Tibial nerve (tissue), 4 donors: ENCODE measurements at regions not wholly inside any gene's neighbourhood (a gene's known extent, or its start where the extent isn't known, plus 50 kb on each side); places are given as distances from the start of the nearest gene placed in this dataset.

Experiments used
- CTCF ChIP-seq, 5 experiments: fragments of 200-600 bp in 3 of 5; fragments of 450-650 bp in 2 of 5; sonication (generic) in 3 of 5; IDR thresholded peaks; one replicate each; pipeline ENCODE4 v1.5.1; 2016 to 2019; ENCODE audit warnings: antibody characterized with exemption in 5 of 5, mild to moderate bottlenecking in 3 of 5, moderate library complexity in 2 of 5
- EP300 ChIP-seq, 2 donors: sonication (generic); formaldehyde crosslinking; IDR thresholded peaks; one replicate each; pipeline ENCODE4 v1.6.1; 2017; ENCODE audit warnings: antibody characterized with exemption in 2 of 2, mild to moderate bottlenecking in 1 of 2
- POLR2A ChIP-seq, 2 donors: fragments of 450-650 bp; IDR thresholded peaks; one replicate each; pipeline ENCODE4 v1.6.1; 2017; ENCODE audit warnings: antibody characterized with exemption in 2 of 2, mild to moderate bottlenecking in 2 of 2, moderate library complexity in 2 of 2

- TF ChIP-seq EP300 (IDR thresholded peaks at IDR 0.05) (no peak), CTCF (IDR thresholded peaks at IDR 0.05) (no peak), POLR2A (IDR thresholded peaks at IDR 0.05) (no peak)
Observed at GRCh38 chr1:230588323-230588746, 53.9 kb upstream of the COG2 start.
